HG02852 (cell line): ENCODE measurements at regions not wholly inside any gene's neighbourhood (a gene's known extent, or its start where the extent isn't known, plus 50 kb on each side); places are given as distances from the start of the nearest gene placed in this dataset.
"Not testable (repeated sequence)": the region's sequence is repeated elsewhere in the genome, so short reads cannot be mapped to it uniquely, and the experiment has no call there.

Experiments
- ATAC-seq: cut with Tn5 transposase; IDR thresholded peaks from one replicate; pipeline ENCODE4 v1.9.1; 2021; ENCODE audit warnings: mild to moderate bottlenecking, moderate library complexity; ENCODE audit not compliant: unreplicated experiment

DNA sequence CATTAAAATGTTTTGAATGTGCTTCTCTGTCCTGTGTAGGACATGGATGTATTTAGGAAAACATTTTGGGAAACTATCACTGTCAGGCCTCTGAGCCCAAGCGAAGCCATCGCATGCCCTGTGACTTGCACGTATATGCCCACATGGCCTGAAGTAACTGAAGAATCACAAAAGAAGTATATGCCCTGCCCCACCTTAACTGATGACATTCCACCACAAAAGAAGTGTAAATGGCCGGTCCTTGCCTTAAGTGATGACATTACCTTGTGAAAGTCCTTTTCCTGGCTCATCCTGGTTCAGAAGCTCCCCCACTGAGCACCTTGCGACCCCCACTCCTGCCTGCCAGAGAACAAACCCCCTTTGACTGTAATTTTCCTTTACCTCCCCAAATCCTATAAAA lies 191.1 kb upstream of the MEIS1 start:
- ATAC-seq: not testable (repeated sequence)

DNA sequence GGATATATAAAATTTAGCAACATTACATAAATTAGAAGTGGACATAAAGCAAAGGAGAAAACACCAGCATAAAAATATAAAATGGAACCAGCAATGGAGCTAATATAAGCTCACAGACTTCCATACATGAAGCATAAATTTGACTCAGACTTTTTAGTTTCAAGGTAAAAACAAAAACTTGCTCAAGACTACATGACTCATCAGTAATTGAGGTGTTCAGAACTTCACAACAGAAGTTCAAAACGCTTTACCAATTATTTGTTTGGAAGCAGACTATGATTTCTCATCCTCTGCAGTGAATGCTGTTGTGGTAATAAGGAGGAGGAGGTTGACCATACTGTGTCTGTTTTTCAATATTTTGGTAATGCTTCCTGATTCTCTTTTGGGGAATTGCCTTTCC lies 192.0 kb upstream of the MEIS1 start:
- not testable (repeated sequence) for ATAC-seq

DNA sequence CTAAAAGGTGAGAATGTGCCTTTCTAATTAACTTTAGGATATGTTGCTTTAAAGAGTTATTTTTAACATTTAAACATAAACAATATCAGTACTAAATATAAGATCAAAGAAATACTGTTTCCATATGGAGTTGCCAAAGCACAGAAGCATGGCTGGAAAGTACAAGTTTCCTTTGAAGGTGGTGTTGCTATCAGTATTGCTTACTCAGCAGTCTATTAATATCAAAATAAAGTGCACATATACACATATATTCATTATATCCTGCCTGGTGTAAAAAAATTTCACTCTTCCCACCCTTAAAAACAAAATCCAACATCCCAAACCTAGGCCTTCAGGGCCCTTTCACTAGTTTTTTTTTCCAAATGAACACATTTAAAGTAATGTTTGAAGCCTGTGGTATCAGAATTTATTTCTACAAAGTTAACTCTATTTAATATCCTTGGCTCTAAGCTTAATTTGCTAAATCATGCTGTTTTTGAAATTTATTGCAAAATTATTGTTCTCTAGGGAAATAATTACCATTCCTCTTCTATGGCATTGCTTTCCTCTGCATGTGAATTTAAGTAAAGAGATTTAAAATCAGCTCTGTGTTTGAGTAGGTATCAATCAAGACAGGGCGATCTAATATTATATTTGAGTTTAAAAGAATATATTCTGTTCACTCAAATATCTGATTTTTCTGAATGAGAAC lies 192.7 kb upstream of the MEIS1 start:
- ATAC-seq: no peak

DNA sequence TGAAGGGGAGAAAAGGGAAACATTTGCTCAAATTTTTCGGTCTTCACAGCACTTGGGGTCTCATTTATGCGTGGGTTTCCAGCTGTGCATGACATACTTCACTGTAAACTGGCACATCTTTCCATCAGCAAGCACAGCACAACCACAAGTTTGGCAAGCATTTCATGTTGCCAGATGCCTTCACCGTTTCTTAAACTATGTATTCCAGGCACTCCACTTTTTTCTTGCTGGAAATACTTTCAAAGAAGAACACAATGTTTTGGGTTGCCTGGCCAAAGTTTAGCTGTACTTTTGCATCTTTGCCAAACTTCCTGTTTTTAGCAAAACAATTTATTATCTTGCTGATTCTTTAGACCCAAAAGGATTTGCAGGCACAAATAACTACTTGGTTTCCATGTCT lies 194.6 kb upstream of the MEIS1 start:
- ATAC-seq: no peak

DNA sequence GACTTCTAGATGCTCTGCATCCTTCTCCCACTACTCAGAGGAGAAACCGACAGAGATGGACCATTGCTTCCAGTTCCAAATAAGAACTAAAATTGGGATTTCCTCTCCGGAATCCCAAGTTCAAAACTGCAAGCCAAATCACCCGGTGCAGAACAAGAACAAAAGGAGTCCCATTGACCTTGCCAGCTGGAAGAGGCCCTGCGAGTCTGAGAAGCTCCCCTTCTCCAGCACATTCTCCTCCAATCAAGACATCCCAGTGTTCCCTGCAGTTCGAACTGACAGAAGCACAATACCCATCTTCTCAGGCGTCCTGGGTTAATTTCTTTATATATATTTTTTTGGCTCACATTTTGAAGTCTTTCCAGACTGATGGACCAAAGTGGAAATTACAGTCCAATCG lies 195.3 kb upstream of the MEIS1 start:
- no peak for ATAC-seq

DNA sequence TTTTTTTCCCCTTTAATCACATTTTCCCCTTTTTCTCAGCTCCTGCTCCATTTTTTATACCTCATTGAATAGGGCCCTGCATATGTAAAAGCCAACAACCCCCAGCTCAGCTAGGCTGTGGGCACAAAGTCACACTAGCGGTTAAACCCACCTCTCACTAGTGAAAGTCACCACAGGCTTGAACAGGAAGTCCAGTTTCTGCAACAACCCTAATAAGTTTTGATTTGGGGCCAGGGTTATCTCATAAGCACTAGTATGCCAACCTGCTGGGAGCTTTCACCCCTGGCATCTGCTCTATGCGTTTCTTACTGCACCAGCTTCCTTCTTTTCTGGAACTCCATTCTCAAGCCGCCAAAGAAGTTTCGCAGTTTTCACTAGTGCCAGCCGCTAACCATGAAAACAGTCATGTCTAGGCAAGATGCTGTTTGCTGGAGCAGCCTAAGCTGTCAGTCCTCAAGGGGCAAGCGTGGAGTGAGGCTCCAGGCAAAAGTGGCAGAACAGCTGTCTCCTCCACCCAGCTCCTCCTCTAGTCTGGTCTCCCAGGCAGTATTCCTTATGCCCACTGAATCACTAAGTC lies 197.0 kb upstream of the MEIS1 start:
- no peak for ATAC-seq

DNA sequence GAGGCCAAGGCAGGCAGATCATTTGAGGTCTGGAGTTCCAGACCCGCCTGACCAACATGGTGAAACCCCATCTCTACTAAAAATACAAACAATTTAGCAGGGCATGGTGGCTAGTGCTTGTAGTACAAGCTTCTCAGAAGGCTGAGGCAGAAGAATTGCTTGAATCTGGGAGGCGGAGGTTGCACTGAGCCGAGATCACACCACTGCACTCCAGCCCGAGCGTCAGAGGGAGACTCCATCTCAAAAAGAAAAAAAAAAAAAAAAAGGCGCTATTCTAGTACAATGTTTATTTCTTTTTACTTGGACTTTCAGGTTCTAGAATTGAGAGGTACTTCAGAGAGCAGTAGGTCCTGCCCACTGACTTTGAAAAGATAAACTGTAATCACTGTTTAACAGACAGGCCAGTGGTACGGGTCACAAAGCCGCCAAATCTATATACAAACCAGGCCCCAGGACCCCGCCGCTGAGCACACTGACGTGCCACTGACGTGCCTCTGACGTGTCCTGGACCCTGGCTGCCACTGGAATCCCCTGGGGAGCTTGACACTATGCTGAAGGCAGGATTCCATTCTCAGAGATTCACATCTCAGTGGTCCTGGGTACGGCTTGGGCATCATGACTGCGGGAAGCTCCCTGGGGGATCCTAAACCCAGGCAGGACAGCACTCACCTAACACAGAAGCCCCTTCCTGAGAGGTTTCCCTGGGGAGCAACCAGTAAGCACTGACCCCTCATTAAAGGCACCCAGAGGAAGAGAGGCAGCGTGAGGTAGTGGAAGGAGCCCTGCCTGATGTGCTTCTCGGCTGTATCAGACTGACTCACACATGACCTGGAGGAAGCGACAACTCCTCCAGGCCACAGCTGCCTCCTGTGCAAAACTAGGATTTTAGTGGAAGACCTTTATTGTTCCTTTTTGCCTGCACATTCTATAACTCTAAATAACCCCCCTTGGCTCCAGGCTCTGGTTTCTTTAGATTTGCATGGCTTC lies 197.8 kb upstream of the MEIS1 start:
- no peak for ATAC-seq

DNA sequence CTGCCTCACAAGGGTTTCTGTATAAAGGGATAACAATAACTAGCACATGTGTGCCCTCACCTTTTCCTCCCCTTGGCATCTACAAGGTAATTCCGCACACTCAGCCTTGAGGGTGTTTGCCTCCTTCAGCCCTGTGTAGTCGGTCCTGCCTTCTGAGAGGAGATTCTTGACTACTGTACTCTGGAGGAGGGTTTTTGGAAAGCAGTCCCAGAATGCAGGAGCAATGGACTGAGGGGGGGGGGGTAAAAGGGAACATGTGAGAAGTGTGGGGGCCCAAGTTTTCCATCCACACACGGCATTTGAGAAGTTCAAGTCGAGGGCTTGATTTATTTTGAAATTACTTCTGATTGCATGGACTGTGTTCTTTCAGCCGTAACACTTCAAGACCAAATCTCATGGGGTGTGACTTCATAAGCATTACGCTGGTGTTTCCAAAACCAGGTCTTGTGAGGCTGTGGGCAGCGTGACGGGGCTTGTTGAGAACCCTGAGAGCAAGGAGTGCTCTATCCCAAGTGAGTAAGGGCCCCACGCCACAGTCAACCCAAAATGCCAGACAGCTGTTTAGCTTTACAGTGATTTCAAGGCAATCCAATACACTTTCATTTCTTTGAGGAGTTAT lies 198.7 kb upstream of the MEIS1 start:
- ATAC-seq: no peak

DNA sequence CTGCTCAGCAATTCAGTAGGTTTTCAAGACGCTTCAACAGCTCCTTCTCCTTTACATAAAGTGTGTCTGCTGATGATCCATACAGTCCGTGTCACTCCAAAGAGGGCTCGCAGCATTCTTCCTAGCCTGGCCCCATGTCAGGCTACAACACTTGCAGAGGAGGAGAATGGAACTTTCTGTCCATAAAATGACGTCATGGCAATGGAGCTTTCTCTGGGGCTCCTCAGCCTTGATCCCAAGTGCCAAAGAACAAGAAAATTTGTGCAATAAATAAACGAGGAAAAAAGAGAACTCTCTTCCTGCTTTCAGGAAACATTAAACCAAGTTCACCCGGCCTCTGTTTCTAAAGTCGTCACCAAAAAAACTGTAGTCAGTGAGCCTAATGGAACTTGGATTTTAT lies 199.5 kb upstream of the MEIS1 start:
- ATAC-seq: no peak

DNA sequence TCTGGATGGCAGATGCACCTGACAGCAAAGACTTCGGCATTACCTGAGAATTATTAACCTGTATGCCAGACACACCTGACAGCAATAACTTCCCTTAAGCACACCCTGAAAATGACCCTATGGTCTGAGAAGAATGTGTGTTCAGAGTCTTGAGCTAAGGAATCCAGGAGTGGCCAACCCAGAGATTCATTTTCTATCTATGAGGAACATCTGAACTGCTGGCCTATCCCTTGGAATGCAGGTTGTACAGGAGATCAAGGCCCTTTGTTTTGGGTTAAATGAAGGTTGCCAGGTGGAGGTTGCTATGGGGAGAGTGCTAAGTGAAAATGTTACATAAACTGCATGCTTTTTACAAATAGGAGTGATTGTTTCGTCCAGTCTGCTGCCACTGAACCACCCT lies 200.9 kb upstream of the MEIS1 start:
- no peak for ATAC-seq

DNA sequence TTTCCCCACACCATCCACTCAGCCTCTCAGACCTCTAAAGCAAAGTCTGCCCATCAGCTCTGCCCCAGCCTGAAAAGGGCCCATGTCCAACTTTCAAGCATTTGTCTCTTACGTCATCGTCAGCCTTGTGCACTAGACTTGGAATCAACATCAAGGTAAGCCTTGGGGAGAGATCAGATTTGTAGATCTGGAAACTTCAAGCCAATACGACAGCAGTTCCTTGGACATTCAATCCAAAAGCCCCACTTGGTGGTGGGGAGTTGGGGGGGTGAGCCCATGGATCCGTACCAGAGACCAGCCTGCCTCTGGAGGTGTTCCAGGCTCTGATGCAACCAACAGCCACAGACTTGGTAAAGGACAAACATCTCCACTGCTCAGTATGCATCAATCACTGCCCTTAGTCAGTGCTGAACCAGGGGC lies 206.8 kb upstream of the MEIS1 start:
- no peak for ATAC-seq

DNA sequence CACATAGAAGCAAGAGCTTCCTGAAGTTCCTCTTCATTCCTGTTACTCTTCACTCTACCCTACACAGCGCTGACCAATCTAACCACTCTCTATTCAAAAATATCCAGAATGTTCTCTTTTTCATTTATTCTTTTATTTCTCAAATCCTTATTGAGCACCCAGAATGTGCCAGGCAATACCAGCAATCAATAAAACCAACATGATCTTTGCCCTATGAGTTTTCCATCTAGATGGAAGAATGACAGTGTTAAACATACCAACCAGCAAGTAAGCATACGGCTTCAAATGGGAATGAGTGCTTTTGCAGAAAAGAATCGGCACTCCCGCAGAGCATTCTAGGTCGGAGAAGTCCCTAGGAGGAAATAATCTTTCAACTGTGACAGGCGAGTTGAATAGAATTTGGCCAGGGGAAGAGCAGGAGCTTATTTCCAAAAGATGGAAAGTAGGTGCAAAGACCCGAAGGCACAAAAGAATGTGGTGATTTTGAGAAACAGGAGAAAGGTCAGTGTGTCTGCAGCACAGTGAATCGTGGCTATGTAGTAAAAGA lies 217.8 kb upstream of the MEIS1 start:
- ATAC-seq: no peak

DNA sequence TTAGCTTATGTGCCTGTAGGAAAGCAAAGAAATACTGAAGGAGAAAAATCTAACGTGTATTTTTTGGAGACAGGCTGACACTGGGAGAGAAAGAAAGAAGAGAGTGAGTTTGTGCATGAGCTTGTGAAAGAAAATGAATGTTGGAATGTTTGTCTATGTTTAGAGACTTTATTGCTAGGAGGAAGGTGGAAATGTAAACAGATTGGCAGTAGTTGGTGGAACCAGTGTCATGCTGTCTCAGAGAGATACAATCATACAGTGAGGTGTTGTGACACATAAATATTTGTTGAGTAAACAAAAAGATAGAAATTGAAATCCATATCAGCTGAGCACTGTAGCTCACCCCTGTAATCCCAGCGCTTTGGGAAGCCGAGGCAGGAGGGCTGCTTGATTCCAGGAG lies 222.2 kb upstream of the MEIS1 start:
- no peak for ATAC-seq

DNA sequence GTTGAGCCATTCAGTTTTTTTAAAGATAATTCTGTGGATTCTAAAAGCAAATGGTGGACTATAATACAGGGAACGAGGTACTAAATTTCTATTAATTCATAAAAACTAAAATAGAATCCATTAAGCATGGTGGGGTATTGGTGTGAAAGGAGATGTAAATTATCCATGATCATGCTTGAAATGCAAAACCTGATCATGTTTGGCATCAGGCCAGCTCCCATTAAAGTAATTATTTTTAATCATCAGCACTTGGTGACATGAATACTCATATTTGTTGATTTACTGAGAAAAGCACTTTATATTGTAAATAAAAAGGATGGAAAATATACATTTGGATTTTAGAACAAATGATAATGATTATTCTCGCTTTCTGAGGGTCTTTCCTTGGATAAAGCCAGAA lies 232.3 kb upstream of the MEIS1 start:
- ATAC-seq: no peak

DNA sequence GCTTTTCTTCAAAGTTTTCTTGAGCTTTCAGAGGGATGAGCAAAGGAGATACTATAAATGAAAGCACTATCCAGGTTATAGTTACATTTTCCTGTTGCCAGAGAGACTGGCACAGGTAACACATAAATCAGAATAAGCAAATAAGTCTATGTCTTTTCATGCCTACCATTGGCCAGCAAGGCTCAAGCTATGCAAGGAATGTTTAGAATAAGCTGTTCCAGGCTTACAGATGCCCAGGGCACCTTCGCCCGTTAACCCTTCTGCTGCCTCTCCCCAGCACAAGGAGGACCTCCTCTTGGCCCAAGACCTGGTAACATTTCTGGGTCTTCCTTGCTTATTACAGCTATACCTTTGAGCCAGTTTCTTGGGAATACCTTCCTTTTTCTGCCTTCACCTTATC lies 233.7 kb upstream of the MEIS1 start:
- no peak for ATAC-seq

DNA sequence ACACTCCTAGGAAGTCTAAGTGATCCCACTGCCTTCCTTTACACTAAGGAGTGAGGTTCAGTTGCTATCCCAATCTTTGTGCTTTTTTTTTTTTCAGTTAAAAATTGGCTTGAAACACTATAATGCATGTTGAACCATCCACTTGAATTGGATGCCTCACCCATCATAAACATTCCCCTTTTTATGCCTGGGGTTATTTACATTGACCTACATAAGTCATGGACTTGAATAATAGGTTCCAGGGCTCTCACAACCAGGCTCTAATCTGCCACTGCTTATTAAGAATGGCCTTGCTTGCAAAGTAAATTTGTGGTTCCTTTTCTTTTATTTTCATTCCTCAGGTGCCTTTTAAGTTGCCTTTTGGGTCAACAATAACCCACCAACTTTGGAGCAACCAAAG lies 236.1 kb upstream of the MEIS1 start:
- no peak for ATAC-seq

DNA sequence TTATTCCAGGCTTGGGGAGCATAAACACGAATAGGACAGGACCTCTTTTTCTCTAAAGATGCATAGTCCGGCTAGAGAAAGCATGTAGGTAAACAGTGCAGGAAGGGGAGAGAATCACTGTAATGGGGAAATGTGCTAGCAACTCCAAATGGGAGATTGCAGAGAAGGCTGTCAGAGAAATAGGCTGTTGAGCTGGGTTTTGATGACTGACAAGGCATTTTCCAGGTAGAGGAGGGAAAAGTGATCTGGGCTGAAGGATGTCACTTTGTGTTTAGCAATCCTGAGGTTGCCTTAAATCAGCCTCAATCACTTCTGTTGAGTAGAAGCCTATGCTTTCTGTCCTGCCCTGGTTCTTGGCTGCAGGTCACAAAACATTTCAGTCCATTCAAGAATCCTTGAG lies 242.0 kb upstream of the MEIS1 start:
- no peak for ATAC-seq

DNA sequence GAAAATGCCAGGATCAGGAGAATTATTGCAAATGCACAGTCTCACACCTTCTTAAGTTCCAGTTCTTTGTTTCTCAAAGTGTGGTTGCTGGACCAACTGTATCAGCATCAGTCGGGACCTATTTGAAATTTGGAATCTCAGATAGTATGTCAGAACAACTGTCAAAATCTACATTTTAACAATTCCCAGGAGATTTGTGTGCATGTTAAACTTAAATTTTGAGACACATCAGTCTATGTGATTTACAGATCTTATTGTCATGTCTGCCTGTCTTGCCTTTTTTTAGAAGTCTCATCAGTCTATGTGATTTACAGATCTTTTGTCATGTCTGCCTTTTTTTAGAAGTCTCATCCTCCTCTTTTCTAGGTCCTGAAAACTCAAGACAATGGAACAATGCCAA lies 243.6 kb upstream of the MEIS1 start:
- no peak for ATAC-seq

DNA sequence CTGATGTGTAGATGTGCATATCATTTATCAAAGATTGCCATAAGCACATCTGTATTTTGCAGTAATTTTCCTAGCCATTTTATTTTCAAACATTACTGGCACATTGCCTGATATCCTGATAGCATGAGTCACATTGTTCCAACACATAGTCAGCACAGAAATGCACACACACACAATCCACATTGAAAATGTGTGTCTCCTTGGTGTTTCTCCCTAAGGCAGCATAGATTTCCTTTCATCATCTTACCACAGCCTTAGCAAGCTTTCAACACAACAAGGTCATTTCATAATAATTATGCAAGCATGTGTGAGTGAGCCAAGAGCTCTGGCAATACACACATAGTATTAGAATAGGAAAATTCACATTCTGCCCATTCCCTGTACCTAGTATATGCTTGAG lies 245.4 kb upstream of the MEIS1 start:
- no peak for ATAC-seq

DNA sequence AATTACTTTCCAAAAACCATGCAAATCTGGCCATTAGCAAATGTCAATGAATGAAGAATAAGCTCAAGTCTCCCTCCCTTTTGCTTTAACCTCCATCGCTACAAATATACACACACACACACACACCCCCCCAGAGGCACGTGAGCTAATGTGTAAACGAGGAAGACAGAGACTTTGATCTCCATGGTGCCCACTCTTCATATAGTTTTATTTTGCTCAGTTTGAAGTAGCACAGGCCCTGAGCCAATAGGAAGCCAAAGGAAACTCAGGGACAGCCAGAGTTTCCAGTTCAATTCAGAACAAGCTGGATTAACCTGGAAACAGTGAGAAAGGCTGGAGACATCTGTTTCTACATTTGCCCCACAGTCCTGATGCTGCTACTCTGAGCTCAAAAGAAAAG lies 248.4 kb upstream of the MEIS1 start:
- ATAC-seq: no peak

DNA sequence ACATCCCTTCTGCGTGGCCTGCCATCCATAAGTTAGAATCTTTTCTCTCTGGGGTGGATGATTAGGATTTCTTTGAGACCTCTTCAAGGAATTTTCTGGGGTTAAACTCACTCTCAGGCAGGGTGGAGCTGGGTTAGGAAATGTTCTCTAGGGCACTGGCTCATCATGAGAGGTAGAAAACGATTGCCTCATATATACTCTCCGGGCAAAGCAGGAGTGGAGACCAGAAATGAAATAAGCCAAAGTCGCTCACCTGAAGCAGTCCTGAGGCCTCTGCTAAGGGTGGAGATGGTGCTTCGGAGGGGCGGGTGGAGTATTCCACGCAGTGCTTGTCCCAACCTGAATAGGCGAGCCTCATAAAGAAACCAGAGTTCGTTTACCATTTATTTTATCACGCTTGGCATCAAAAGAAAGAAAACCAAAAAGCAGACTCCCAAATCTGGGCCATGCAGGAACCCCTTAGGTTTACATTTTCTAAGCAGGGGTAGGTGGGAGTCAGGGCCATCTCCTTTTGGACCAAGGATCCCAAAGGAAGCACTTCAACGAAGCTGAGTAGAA lies 249.3 kb upstream of the MEIS1 start:
- ATAC-seq: no peak
